Liver (tissue), 8 donors: ENCODE measurements at regions not wholly inside any gene's neighbourhood (a gene's known extent, or its start where the extent isn't known, plus 50 kb on each side); places are given as distances from the start of the nearest gene placed in this dataset.
A peak's percentile ranks its signal among the peaks of the same experiment; 100 is the strongest.
"Not testable (repeated sequence)": the region's sequence is repeated elsewhere in the genome, so short reads cannot be mapped to it uniquely, and the experiment has no call there.

Experiments used
- DNase-seq: peaks from one replicate; pipeline ENCODE4 v3.0.0-alpha.2; 2017; ENCODE audit warnings: low spot score
- H3K27ac ChIP-seq, 2 donors: one replicate each; pipeline ENCODE4 v1.7.0; 2013; ENCODE audit warnings: inconsistent platforms in 2 of 2, low read length in 2 of 2, control low read depth in 1 of 2, low read depth in 1 of 2, mild to moderate bottlenecking in 1 of 2
- H3K27me3 ChIP-seq, 4 donors: one replicate each; pipeline versions ENCODE4 v1.6.1 to v1.7.0; 2013; ENCODE audit warnings: low read length in 3 of 4, inconsistent platforms in 1 of 4, mild to moderate bottlenecking in 1 of 4, moderate library complexity in 1 of 4; ENCODE audit not compliant: control insufficient read depth in 4 of 4, insufficient read depth in 4 of 4
- H3K36me3 ChIP-seq, 4 donors: one replicate each; pipeline versions ENCODE4 v1.6.1 to v1.7.0; 2013; ENCODE audit warnings: low read length in 3 of 4, mild to moderate bottlenecking in 3 of 4, low read depth in 1 of 4, moderate library complexity in 1 of 4; ENCODE audit not compliant: control insufficient read depth in 4 of 4, insufficient read depth in 3 of 4
- H3K4me1 ChIP-seq, 4 donors: one replicate each; pipeline versions ENCODE4 v1.6.1 to v1.7.0; 2013; ENCODE audit warnings: low read length in 3 of 4, mild to moderate bottlenecking in 3 of 4, moderate library complexity in 1 of 4; ENCODE audit not compliant: control insufficient read depth in 4 of 4, insufficient read depth in 4 of 4
- H3K4me3 ChIP-seq, 3 donors: one replicate each; pipeline versions ENCODE4 v1.6.1 to v1.7.0; 2013; ENCODE audit warnings: low read length in 3 of 3, control low read depth in 1 of 3, low read depth in 1 of 3, mild to moderate bottlenecking in 1 of 3
- H3K9ac ChIP-seq, 2 donors: one replicate each; pipeline ENCODE4 v1.7.0; 2013; ENCODE audit warnings: low read length in 2 of 2, mild to moderate bottlenecking in 2 of 2, moderate library complexity in 2 of 2, control low read depth in 1 of 2, low read depth in 1 of 2
- H3K9me3 ChIP-seq, 4 donors: one replicate each; pipeline versions ENCODE4 v1.6.1 to v1.7.0; 2013; ENCODE audit warnings: low read length in 3 of 4; ENCODE audit not compliant: control insufficient read depth in 4 of 4
- CTCF ChIP-seq: fragments of 150-350 bp; IDR thresholded peaks from 2 replicates; pipeline ENCODE4 v1.5.1; 2017; ENCODE audit warnings: improper control_type of control experiment, low read depth, low read length; ENCODE audit not compliant: missing input control
- EGR1 ChIP-seq, 2 donors: IDR thresholded peaks; 2 replicates each; pipeline ENCODE4 v1.6.1; 2016 to 2018; ENCODE audit warnings: antibody characterized with exemption in 2 of 2, low read depth in 2 of 2
- FOXA1 ChIP-seq: IDR thresholded peaks from 2 replicates; pipeline ENCODE4 v1.6.1; 2016; ENCODE audit warnings: antibody characterized with exemption
- FOXA2 ChIP-seq: IDR thresholded peaks from 2 replicates; pipeline ENCODE4 v1.6.1; 2016; ENCODE audit warnings: antibody characterized with exemption
- GABPA ChIP-seq, 2 donors: IDR thresholded peaks in 1 of 2; conservative IDR thresholded peaks in 1 of 2; 2 replicates each; pipeline ENCODE4 v1.6.1; 2016; ENCODE audit warnings: antibody characterized with exemption in 2 of 2, mild to moderate bottlenecking in 1 of 2, moderate library complexity in 1 of 2
- HNF4A ChIP-seq, 2 donors: conservative IDR thresholded peaks; 2 replicates each; pipeline ENCODE4 v1.6.1; 2016; ENCODE audit warnings: antibody characterized with exemption in 2 of 2, mild to moderate bottlenecking in 2 of 2
- HNF4G ChIP-seq: IDR thresholded peaks from 2 replicates; pipeline ENCODE4 v1.6.1; 2016; ENCODE audit warnings: antibody characterized with exemption
- JUND ChIP-seq, 2 donors: IDR thresholded peaks; 2 replicates each; pipeline ENCODE4 v1.6.1; 2016; ENCODE audit warnings: antibody characterized with exemption in 2 of 2
- RAD21 ChIP-seq, 2 donors: IDR thresholded peaks; 2 replicates each; pipeline ENCODE4 v1.6.1; 2016; ENCODE audit warnings: antibody characterized with exemption in 2 of 2, mild to moderate bottlenecking in 2 of 2
- RXRA ChIP-seq, 2 donors: IDR thresholded peaks; 2 replicates each; pipeline ENCODE4 v1.6.1; 2017 to 2018; ENCODE audit warnings: antibody characterized with exemption in 2 of 2, mild to moderate bottlenecking in 1 of 2
- SP1 ChIP-seq: IDR thresholded peaks from 2 replicates; pipeline ENCODE4 v1.6.1; 2018; ENCODE audit warnings: antibody characterized with exemption, mild to moderate bottlenecking
- TAF1 ChIP-seq: conservative IDR thresholded peaks from 2 replicates; pipeline ENCODE4 v1.6.1; 2016; ENCODE audit warnings: antibody characterized with exemption, mild to moderate bottlenecking
- YY1 ChIP-seq: IDR thresholded peaks from 2 replicates; pipeline ENCODE4 v1.6.1; 2016; ENCODE audit warnings: antibody characterized with exemption, mild to moderate bottlenecking
- ZBTB33 ChIP-seq: IDR thresholded peaks from 2 replicates; pipeline ENCODE4 v1.6.1; 2016; ENCODE audit warnings: antibody characterized with exemption
- WGBS: extraction: QIAGEN DNeasy Blood & Tissue Kit; methylation state at CpG from one replicate; pipeline ENCODE4 v1.1.7; 2013; 5-methylcytosine and 5-hydroxymethylcytosine counted together
- TF ChIP-seq, protein P1 (sequence below): IDR thresholded peaks from 2 replicates; pipeline ENCODE4 v1.6.1; 2016; ENCODE audit warnings: antibody characterized with exemption, mild to moderate bottlenecking
- TF ChIP-seq, protein P2 (sequence below): IDR thresholded peaks from 2 replicates; pipeline ENCODE4 v1.6.1; 2016; ENCODE audit warnings: antibody characterized with exemption
- TF ChIP-seq, protein P3 (sequence below): IDR thresholded peaks from 2 replicates; pipeline ENCODE4 v1.6.1; 2016; ENCODE audit warnings: antibody characterized with exemption
- donor health status: healthy.
- donor health status: healthy.
- donor health status: healthy.
- donor health status: healthy.
- donor health status: healthy.

DNA sequence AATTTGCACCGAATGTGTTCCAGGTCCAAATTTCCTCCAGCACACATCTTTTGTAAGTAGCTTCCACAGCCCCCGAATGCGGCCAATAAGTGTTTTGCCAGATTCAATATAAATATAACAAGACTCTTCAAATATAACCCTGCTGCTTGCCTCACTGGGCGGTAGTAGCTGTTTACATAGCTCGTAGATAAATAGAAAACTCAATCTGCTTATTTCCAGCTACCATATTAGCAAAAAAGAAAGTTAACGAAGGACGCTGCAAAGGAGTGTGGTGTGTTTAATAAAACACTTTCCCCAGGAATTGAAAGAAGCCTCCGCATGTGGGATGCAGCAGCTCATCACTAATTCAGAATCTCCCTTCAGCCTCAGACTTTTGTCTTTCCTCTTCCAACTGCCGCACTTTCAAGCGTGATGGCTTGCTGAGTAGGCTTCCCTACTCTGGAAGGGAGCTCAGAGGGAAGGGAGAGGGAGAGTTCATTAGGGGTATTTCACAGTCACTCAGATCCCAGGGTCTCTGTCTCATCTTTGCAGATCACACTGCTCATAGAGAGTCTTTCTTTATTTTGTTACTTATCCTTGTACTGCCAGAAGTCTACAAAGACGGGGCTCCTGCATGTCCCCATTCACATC lies 367.0 kb downstream of the RND3 start (continued):
- TF ChIP-seq ZBTB33, result peak; percentile 36

- H3K27ac ChIP-seq, result no peak overlapping the region
- TF ChIP-seq TAF1, result no peak
- no peak for TF ChIP-seq RAD21 (IDR thresholded peaks at IDR 0.05)
- no peaks in the 10 kb centered on the region for H3K9me3 ChIP-seq
- no peak for DNase-seq
- WGBS, result 71% methylated on average over 3 of the region's 3 CpGs
- H3K27me3 ChIP-seq, result no peaks in the 10 kb centered on the region
- H3K36me3 ChIP-seq, result no peaks in the 10 kb centered on the region
- H3K4me1 ChIP-seq, result peaks cover 2 to 12% (median 7%) of the 10 kb centered on the region in 4 donors
- no peak overlapping the region for H3K9ac ChIP-seq
- H3K4me3 ChIP-seq, result peak overlapping the region in 1 of 3 donors; percentile 23
These were observed 367.6 kb downstream of the RND3 start for GRCh38 chr2:150119819-150120218.

GRCh38 chr2:150114089-150114488 lies 373.4 kb downstream of the RND3 start:
- H3K27ac ChIP-seq, H3K4me1 ChIP-seq, H3K4me3 ChIP-seq, H3K36me3 ChIP-seq, H3K9me3 ChIP-seq, H3K27me3 ChIP-seq, DNase-seq, H3K9ac ChIP-seq: not testable (repeated sequence)
- WGBS, result 81% methylated on average over 8 of the region's 8 CpGs

GRCh38 chr2:150110548-150110947 lies 376.9 kb downstream of the RND3 start:
- no peaks in the 10 kb centered on the region for H3K36me3 ChIP-seq
- H3K9me3 ChIP-seq, result no peaks in the 10 kb centered on the region
- H3K4me3 ChIP-seq, result no peak overlapping the region
- WGBS, result 84% methylated on average over 2 of the region's 2 CpGs
- no peaks in the 10 kb centered on the region for H3K27me3 ChIP-seq
- no peak overlapping the region for H3K9ac ChIP-seq
- H3K4me1 ChIP-seq, result no peaks in the 10 kb centered on the region
- H3K27ac ChIP-seq, result no peak overlapping the region
- DNase-seq, result no peak
- TF ChIP-seq FOXA1 (no peak), JUND (IDR thresholded peaks at IDR 0.05) (no peak), YY1 (no peak), RAD21 (IDR thresholded peaks at IDR 0.05) (no peak), HNF4G (no peak), TAF1 (no peak), CTCF (no peak), RXRA (IDR thresholded peaks at IDR 0.05) (no peak), HNF4A (conservative IDR thresholded peaks at IDR 0.05) (no peak), SP1 (no peak), GABPA (IDR thresholded peaks at IDR 0.05 in 1 of 2, conservative IDR thresholded peaks at IDR 0.05 in 1 of 2) (no peak), EGR1 (IDR thresholded peaks at IDR 0.05; ENCODE audit: low read depth in 2 of 2) (no peak), ZBTB33 (no peak), FOXA2 (no peak)
- TF ChIP-seq, protein P1, sequence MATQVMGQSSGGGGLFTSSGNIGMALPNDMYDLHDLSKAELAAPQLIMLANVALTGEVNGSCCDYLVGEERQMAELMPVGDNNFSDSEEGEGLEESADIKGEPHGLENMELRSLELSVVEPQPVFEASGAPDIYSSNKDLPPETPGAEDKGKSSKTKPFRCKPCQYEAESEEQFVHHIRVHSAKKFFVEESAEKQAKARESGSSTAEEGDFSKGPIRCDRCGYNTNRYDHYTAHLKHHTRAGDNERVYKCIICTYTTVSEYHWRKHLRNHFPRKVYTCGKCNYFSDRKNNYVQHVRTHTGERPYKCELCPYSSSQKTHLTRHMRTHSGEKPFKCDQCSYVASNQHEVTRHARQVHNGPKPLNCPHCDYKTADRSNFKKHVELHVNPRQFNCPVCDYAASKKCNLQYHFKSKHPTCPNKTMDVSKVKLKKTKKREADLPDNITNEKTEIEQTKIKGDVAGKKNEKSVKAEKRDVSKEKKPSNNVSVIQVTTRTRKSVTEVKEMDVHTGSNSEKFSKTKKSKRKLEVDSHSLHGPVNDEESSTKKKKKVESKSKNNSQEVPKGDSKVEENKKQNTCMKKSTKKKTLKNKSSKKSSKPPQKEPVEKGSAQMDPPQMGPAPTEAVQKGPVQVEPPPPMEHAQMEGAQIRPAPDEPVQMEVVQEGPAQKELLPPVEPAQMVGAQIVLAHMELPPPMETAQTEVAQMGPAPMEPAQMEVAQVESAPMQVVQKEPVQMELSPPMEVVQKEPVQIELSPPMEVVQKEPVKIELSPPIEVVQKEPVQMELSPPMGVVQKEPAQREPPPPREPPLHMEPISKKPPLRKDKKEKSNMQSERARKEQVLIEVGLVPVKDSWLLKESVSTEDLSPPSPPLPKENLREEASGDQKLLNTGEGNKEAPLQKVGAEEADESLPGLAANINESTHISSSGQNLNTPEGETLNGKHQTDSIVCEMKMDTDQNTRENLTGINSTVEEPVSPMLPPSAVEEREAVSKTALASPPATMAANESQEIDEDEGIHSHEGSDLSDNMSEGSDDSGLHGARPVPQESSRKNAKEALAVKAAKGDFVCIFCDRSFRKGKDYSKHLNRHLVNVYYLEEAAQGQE, result no peak
- TF ChIP-seq, protein P2, sequence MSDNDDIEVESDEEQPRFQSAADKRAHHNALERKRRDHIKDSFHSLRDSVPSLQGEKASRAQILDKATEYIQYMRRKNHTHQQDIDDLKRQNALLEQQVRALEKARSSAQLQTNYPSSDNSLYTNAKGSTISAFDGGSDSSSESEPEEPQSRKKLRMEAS, result no peak
- TF ChIP-seq, protein P3, sequence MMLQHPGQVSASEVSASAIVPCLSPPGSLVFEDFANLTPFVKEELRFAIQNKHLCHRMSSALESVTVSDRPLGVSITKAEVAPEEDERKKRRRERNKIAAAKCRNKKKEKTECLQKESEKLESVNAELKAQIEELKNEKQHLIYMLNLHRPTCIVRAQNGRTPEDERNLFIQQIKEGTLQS, result no peak
